ENCODE measurements at regions not wholly inside any gene's neighbourhood (a gene's known extent, or its start where the extent isn't known, plus 50 kb on each side); places are given as distances from the start of the nearest gene placed in this dataset.
A peak's percentile ranks its signal among the peaks of the same experiment; 100 is the strongest.

GRCh38 chrX:103158317-103158621 lies 56.6 kb upstream of the BEX4 start:
- Histone ChIP-seq H3K27me3 (ENCODE audit: control insufficient read depth, insufficient read depth, low read length) (peaks cover 2% of the 10 kb centered on the region), H3K4me1 (ENCODE audit: control insufficient read depth, insufficient read depth, low read length) (no peaks in the 10 kb centered on the region), H3K9me3 (ENCODE audit: control insufficient read depth, insufficient read depth, low read length) (no peaks in the 10 kb centered on the region), H3K27ac (ENCODE audit: low read depth, low read length) (no peak overlapping the region), H3K36me3 (ENCODE audit: control insufficient read depth, insufficient read depth, low read length) (no peaks in the 10 kb centered on the region), H3K4me3 (ENCODE audit: low read depth, low read length) (no peak overlapping the region)
- WGBS (ENCODE audit: insufficient coverage), result no CpG with 5 or more reads among the region's 4 CpGs
- no peak for DNase-seq (ENCODE audit: low read depth in 4 of 6, low spot score in 6 of 6)

GRCh38 chrX:103157496-103158316 lies 57.2 kb upstream of the BEX4 start:
- WGBS (ENCODE audit: insufficient coverage), result 20% methylated on average over 1 of the region's 2 CpGs
- DNase-seq (ENCODE audit: low read depth in 4 of 6, low spot score in 6 of 6), result peak in 5 of 6 donors; percentile 3 to 67 (median 22)
- H3K4me3 ChIP-seq (ENCODE audit: low read depth, low read length), result no peak overlapping the region

DNA sequence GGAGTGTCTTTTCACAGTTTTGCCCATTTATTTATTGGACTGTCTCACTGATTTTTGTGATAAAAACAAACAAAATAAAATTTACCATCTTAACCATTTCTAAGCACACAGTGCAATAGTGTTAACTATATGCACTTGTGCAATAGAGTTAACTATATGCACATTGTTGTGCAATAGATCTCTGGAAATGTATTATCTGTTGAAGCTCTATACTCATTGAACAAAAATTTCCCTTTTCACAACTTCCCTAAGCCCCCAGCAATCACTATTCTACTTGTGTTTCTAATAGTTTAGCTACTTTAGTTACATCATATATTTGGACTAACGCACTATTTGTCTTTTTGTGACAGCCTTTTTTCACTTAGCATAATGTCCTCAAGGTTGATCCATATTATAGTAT lies 59.7 kb upstream of the BEX4 start:
- DNase-seq (ENCODE audit: low read depth in 4 of 6, low spot score in 6 of 6), result no peak
- Histone ChIP-seq H3K36me3 (ENCODE audit: control insufficient read depth, insufficient read depth, low read length) (no peaks in the 10 kb centered on the region), H3K9me3 (ENCODE audit: control insufficient read depth, insufficient read depth, low read length) (no peaks in the 10 kb centered on the region), H3K27ac (ENCODE audit: low read depth, low read length) (no peak overlapping the region), H3K4me3 (ENCODE audit: low read depth, low read length) (no peak overlapping the region), H3K27me3 (ENCODE audit: control insufficient read depth, insufficient read depth, low read length) (peaks cover 2% of the 10 kb centered on the region), H3K4me1 (ENCODE audit: control insufficient read depth, insufficient read depth, low read length) (no peaks in the 10 kb centered on the region)
- WGBS (ENCODE audit: insufficient coverage), result no CpG with 5 or more reads among the region's 1 CpG

More at GRCh38 chrX:103157496-103158316, 57.2 kb upstream of the BEX4 start:
- no peaks in the 10 kb centered on the region for H3K9me3 ChIP-seq (ENCODE audit: control insufficient read depth, insufficient read depth, low read length)
- H3K27ac ChIP-seq (ENCODE audit: low read depth, low read length), result no peak overlapping the region
- H3K36me3 ChIP-seq (ENCODE audit: control insufficient read depth, insufficient read depth, low read length), result no peaks in the 10 kb centered on the region
- H3K27me3 ChIP-seq (ENCODE audit: control insufficient read depth, insufficient read depth, low read length), result peaks cover 2% of the 10 kb centered on the region
- H3K4me1 ChIP-seq (ENCODE audit: control insufficient read depth, insufficient read depth, low read length), result no peaks in the 10 kb centered on the region

DNA sequence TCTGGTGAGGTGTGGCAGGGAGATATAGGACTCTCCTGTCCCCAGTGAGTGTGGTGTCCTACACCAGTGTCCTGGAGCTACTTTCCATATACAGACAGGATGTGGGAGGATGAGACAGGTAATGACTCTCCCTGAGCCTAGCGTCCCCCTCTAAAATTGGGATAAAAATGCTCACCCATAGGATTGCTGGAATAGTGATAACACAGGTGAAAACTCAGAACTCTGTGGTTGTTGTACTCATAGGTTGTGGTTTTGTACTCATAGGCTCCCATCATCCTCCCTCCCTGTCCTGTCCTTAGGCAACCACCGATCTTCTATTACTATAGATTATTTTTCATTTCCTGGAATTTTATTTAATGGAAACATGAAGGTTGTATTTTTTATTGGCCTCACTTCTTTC lies 60.7 kb upstream of the NXF3 start:
- no peaks in the 10 kb centered on the region for H3K4me1 ChIP-seq (ENCODE audit: control insufficient read depth, insufficient read depth, low read length)

DNA sequence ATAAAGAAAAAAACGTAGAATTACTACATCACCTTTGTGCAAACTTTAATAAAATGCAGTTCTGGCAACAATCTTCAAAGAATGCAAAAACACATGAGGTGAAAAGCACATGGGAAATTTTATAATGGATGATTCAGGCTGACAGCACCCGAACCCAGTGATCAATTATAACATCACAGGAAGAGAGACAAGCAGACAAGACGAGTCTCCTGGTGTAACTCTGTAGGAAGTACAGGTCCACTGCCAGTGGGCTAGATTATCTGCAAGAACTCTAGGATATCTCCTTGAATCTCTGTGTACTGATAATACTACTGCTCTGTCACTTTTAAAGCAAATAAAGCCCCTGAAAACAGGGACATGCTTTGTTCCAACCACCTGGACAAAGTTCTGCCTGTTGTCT lies 58.9 kb upstream of the NXF3 start:
- Histone ChIP-seq H3K9me3 (ENCODE audit: control insufficient read depth, insufficient read depth, low read length) (no peaks in the 10 kb centered on the region), H3K27me3 (ENCODE audit: control insufficient read depth, insufficient read depth, low read length) (peaks cover 2% of the 10 kb centered on the region), H3K4me3 (ENCODE audit: low read depth, low read length) (no peak overlapping the region), H3K36me3 (ENCODE audit: control insufficient read depth, insufficient read depth, low read length) (no peaks in the 10 kb centered on the region), H3K27ac (ENCODE audit: low read depth, low read length) (no peak overlapping the region), H3K4me1 (ENCODE audit: control insufficient read depth, insufficient read depth, low read length) (no peaks in the 10 kb centered on the region)
- WGBS (ENCODE audit: insufficient coverage), result 17% methylated on average over 1 of the region's 3 CpGs
- no peak for DNase-seq (ENCODE audit: low read depth in 4 of 6, low spot score in 6 of 6)

More for the DNA sequence above, 60.7 kb upstream of the NXF3 start:
- Histone ChIP-seq H3K9me3 (ENCODE audit: control insufficient read depth, insufficient read depth, low read length) (no peaks in the 10 kb centered on the region), H3K27ac (ENCODE audit: low read depth, low read length) (no peak overlapping the region), H3K27me3 (ENCODE audit: control insufficient read depth, insufficient read depth, low read length) (peaks cover 2% of the 10 kb centered on the region), H3K36me3 (ENCODE audit: control insufficient read depth, insufficient read depth, low read length) (no peaks in the 10 kb centered on the region), H3K4me3 (ENCODE audit: low read depth, low read length) (no peak overlapping the region)
- WGBS (ENCODE audit: insufficient coverage), result no CpG with 5 or more reads among the region's 2 CpGs
- DNase-seq (ENCODE audit: low read depth in 4 of 6, low spot score in 6 of 6), result no peak

GRCh38 chrX:103149652-103150051 lies 56.7 kb upstream of the NXF3 start:
- Histone ChIP-seq H3K27ac (ENCODE audit: low read depth, low read length) (no peak overlapping the region), H3K27me3 (ENCODE audit: control insufficient read depth, insufficient read depth, low read length) (peaks cover 2% of the 10 kb centered on the region), H3K4me3 (ENCODE audit: low read depth, low read length) (no peak overlapping the region), H3K9me3 (ENCODE audit: control insufficient read depth, insufficient read depth, low read length) (no peaks in the 10 kb centered on the region), H3K36me3 (ENCODE audit: control insufficient read depth, insufficient read depth, low read length) (no peaks in the 10 kb centered on the region), H3K4me1 (ENCODE audit: control insufficient read depth, insufficient read depth, low read length) (no peaks in the 10 kb centered on the region)
- DNase-seq (ENCODE audit: low read depth in 4 of 6, low spot score in 6 of 6), result no peak

- Histone ChIP-seq H3K9me3 (ENCODE audit: control insufficient read depth, insufficient read depth, low read length) (no peaks in the 10 kb centered on the region), H3K4me1 (ENCODE audit: control insufficient read depth, insufficient read depth, low read length) (no peaks in the 10 kb centered on the region), H3K36me3 (ENCODE audit: control insufficient read depth, insufficient read depth, low read length) (no peaks in the 10 kb centered on the region), H3K27ac (ENCODE audit: low read depth, low read length) (no peak overlapping the region), H3K27me3 (ENCODE audit: control insufficient read depth, insufficient read depth, low read length) (no peaks in the 10 kb centered on the region), H3K4me3 (ENCODE audit: low read depth, low read length) (no peak overlapping the region)
- DNase-seq (ENCODE audit: low read depth in 4 of 6, low spot score in 6 of 6), result no peak
- no CpG with 5 or more reads among the region's 1 CpG for WGBS (ENCODE audit: insufficient coverage)
Measured at GRCh38 chrX:103148075-103148474, 55.1 kb upstream of the NXF3 start.
